ENCODE measurements at regions not wholly inside any gene's neighbourhood (a gene's known extent, or its start where the extent isn't known, plus 50 kb on each side); places are given as distances from the start of the nearest gene placed in this dataset.

DNA sequence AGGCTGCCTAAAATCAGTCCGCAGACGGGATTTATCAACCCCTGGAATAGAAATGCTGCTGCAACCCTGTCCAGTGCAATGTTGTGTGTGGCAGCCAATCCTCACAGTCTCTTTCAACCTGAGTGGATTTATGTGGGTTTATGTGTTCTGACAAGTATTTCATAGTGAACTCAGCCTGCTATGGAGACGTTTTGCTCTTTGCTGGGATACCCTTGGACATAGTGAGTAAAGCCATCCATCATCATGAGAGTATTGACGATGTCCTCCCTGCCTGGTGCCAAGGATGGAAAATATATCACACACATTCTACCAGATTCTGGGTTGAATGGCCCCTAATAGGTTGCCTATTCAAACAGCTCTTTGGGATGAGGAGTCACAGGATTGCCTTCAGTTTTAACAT, 219.1 kb downstream of the SOCS6 start:
- Histone ChIP-seq H3K27me3 (no peaks in the 10 kb centered on the region), H3K9me3 (no peaks in the 10 kb centered on the region), H3K36me3 (no peaks in the 10 kb centered on the region), H3K27ac (no peak overlapping the region), H3K4me3 (no peak overlapping the region), H3K4me1 (no peaks in the 10 kb centered on the region)
- intact Hi-C loops (cut with DNase I), result no loop called here
- no peak for DNase-seq (ENCODE audit: extremely low spot score in 2 of 2)
- TF ChIP-seq, protein P1, sequence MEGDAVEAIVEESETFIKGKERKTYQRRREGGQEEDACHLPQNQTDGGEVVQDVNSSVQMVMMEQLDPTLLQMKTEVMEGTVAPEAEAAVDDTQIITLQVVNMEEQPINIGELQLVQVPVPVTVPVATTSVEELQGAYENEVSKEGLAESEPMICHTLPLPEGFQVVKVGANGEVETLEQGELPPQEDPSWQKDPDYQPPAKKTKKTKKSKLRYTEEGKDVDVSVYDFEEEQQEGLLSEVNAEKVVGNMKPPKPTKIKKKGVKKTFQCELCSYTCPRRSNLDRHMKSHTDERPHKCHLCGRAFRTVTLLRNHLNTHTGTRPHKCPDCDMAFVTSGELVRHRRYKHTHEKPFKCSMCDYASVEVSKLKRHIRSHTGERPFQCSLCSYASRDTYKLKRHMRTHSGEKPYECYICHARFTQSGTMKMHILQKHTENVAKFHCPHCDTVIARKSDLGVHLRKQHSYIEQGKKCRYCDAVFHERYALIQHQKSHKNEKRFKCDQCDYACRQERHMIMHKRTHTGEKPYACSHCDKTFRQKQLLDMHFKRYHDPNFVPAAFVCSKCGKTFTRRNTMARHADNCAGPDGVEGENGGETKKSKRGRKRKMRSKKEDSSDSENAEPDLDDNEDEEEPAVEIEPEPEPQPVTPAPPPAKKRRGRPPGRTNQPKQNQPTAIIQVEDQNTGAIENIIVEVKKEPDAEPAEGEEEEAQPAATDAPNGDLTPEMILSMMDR (IDR thresholded peaks at IDR 0.05), result no peak
- TF ChIP-seq POLR2AphosphoS5 (IDR thresholded peaks at IDR 0.05; ENCODE audit: insufficient read depth in 1 of 2, low read depth in 1 of 2) (no peak), POLR2A (IDR thresholded peaks at IDR 0.05) (no peak)

DNA sequence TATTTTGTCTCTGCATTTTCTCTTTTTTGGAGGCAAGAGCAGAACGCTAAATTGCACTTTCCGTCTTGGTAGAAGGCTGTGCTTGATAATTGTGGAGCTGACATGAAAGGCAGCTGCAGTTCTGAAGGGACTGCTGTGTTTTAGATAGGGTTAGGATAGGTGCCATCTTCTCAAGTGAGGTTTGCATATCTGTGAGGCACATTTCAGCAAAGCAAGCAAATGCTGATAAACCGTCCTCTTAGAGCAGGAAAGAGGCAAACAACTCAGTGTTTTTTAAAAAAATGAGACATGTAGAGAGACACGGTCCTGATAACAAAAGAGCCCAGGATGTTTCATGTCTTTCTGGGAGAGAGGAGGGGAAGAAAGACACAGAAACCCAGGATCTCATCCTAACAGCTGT, 217.7 kb downstream of the SOCS6 start:
- Histone ChIP-seq H3K4me1 (no peaks in the 10 kb centered on the region), H3K27ac (no peak overlapping the region), H3K4me3 (no peak overlapping the region), H3K27me3 (no peaks in the 10 kb centered on the region), H3K9me3 (no peaks in the 10 kb centered on the region), H3K36me3 (no peaks in the 10 kb centered on the region)
- TF ChIP-seq POLR2AphosphoS5 (IDR thresholded peaks at IDR 0.05; ENCODE audit: insufficient read depth in 1 of 2, low read depth in 1 of 2) (no peak), POLR2A (IDR thresholded peaks at IDR 0.05) (no peak)
- TF ChIP-seq, protein P1 (IDR thresholded peaks at IDR 0.05), result no peak
- DNase-seq (ENCODE audit: extremely low spot score in 2 of 2), result no peak
- intact Hi-C loops (cut with DNase I), result no loop called here

GRCh38 chr18:70503060-70503459, 214.2 kb downstream of the SOCS6 start:
- Histone ChIP-seq H3K36me3 (no peaks in the 10 kb centered on the region), H3K4me3 (no peak overlapping the region), H3K27me3 (no peaks in the 10 kb centered on the region), H3K27ac (no peak overlapping the region), H3K9me3 (no peaks in the 10 kb centered on the region), H3K4me1 (no peaks in the 10 kb centered on the region)
- TF ChIP-seq, protein P1 (IDR thresholded peaks at IDR 0.05), result no peak
- TF ChIP-seq POLR2A (IDR thresholded peaks at IDR 0.05) (no peak), POLR2AphosphoS5 (IDR thresholded peaks at IDR 0.05; ENCODE audit: insufficient read depth in 1 of 2, low read depth in 1 of 2) (no peak)
- DNase-seq (ENCODE audit: extremely low spot score in 2 of 2), result no peak
- intact Hi-C loops (cut with DNase I), result no loop called here

- H3K4me3 ChIP-seq, result no peak overlapping the region
- H3K27me3 ChIP-seq, result no peaks in the 10 kb centered on the region
- no peak overlapping the region for H3K27ac ChIP-seq
- intact Hi-C loops (cut with DNase I), result no loop called here
- H3K4me1 ChIP-seq, result no peaks in the 10 kb centered on the region
- DNase-seq (ENCODE audit: extremely low spot score in 2 of 2), result no peak
- no peaks in the 10 kb centered on the region for H3K36me3 ChIP-seq
- TF ChIP-seq POLR2A (IDR thresholded peaks at IDR 0.05) (no peak), POLR2AphosphoS5 (IDR thresholded peaks at IDR 0.05; ENCODE audit: insufficient read depth in 1 of 2, low read depth in 1 of 2) (no peak)
- TF ChIP-seq, protein P1 (IDR thresholded peaks at IDR 0.05), result no peak
- H3K9me3 ChIP-seq, result no peaks in the 10 kb centered on the region
Observed at GRCh38 chr18:70501358-70501757, 212.5 kb downstream of the SOCS6 start.

- Histone ChIP-seq H3K36me3 (no peaks in the 10 kb centered on the region), H3K27ac (no peak overlapping the region), H3K4me3 (no peak overlapping the region), H3K4me1 (no peaks in the 10 kb centered on the region), H3K9me3 (no peaks in the 10 kb centered on the region), H3K27me3 (no peaks in the 10 kb centered on the region)
- no peak for TF ChIP-seq POLR2A (IDR thresholded peaks at IDR 0.05)
- TF ChIP-seq, protein P1 (IDR thresholded peaks at IDR 0.05), result no peak
- TF ChIP-seq POLR2AphosphoS5 (IDR thresholded peaks at IDR 0.05; ENCODE audit: insufficient read depth in 1 of 2, low read depth in 1 of 2), result no peak
- intact Hi-C loops (cut with DNase I), result no loop called here
- no peak for DNase-seq (ENCODE audit: extremely low spot score in 2 of 2)
Observed at GRCh38 chr18:70500748-70501147, 211.9 kb downstream of the SOCS6 start.
